ENCODE measurements at regions not wholly inside any gene's neighbourhood (a gene's known extent, or its start where the extent isn't known, plus 50 kb on each side); places are given as distances from the start of the nearest gene placed in this dataset.

- no peak for TF ChIP-seq EZH2 (IDR thresholded peaks at IDR 0.05; ENCODE audit: low read length, unreplicated experiment)
- TF ChIP-seq, protein P1, sequence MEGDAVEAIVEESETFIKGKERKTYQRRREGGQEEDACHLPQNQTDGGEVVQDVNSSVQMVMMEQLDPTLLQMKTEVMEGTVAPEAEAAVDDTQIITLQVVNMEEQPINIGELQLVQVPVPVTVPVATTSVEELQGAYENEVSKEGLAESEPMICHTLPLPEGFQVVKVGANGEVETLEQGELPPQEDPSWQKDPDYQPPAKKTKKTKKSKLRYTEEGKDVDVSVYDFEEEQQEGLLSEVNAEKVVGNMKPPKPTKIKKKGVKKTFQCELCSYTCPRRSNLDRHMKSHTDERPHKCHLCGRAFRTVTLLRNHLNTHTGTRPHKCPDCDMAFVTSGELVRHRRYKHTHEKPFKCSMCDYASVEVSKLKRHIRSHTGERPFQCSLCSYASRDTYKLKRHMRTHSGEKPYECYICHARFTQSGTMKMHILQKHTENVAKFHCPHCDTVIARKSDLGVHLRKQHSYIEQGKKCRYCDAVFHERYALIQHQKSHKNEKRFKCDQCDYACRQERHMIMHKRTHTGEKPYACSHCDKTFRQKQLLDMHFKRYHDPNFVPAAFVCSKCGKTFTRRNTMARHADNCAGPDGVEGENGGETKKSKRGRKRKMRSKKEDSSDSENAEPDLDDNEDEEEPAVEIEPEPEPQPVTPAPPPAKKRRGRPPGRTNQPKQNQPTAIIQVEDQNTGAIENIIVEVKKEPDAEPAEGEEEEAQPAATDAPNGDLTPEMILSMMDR (conservative IDR thresholded peaks at IDR 0.05; ENCODE audit: low read depth, low read length) = no peak
Observed at GRCh38 chr18:8942909-8943545, 159.5 kb upstream of the NDUFV2 start.

Measured in PC-3 (cell line).